SK-N-MC (cell line): ENCODE measurements at regions not wholly inside any gene's neighbourhood (a gene's known extent, or its start where the extent isn't known, plus 50 kb on each side); places are given as distances from the start of the nearest gene placed in this dataset.

Experiments used
- DNase-seq: peaks from one replicate; pipeline ENCODE4 v3.0.0-alpha.2; 2011; ENCODE audit warnings: low read depth, low spot score
- H3K27ac ChIP-seq: fragments of 200-600 bp; sonication (generic); 2 replicates; pipeline ENCODE4 v1.5.1; 2016; ENCODE audit warnings: mixed run types
- H3K36me3 ChIP-seq: fragments of 200-600 bp; sonication (generic); 2 replicates; pipeline ENCODE4 v1.6.1; 2017; ENCODE audit warnings: antibody characterized with exemption, low read length, mixed read lengths; ENCODE audit not compliant: insufficient read depth
- H3K4me3 ChIP-seq: fragments of 200-600 bp; sonication (generic); 2 replicates; pipeline ENCODE4 v1.5.1; 2016
- H3K9ac ChIP-seq: fragments of 200-600 bp; sonication (generic); 2 replicates; pipeline ENCODE4 v1.8.0; 2017; ENCODE audit warnings: mixed run types, mixed read lengths; ENCODE audit not compliant: insufficient read length
- H3K9me3 ChIP-seq: fragments of 200-600 bp; sonication (generic); 2 replicates; pipeline ENCODE4 v1.6.1; 2017; ENCODE audit warnings: low read depth, mild to moderate bottlenecking, antibody characterized with exemption, low read length, moderate library complexity, mixed read lengths
- EZH2 ChIP-seq: fragments of 200-600 bp; sonication (generic); IDR thresholded peaks from one replicate; pipeline ENCODE4 v1.6.1; 2017; ENCODE audit warnings: antibody characterized with exemption
- FOXP2 ChIP-seq: optimal IDR thresholded peaks from 2 replicates; pipeline ENCODE3; 2011; ENCODE audit warnings: mild to moderate bottlenecking, moderate library complexity; ENCODE audit not compliant: insufficient read depth; ENCODE audit errors: extremely low read length, control extremely low read depth
- POLR2AphosphoS5 ChIP-seq: IDR thresholded peaks from 2 replicates; pipeline ENCODE4 v1.6.1; 2012; ENCODE audit warnings: mild to moderate bottlenecking, low read depth, low read length, borderline replicate concordance

DNA sequence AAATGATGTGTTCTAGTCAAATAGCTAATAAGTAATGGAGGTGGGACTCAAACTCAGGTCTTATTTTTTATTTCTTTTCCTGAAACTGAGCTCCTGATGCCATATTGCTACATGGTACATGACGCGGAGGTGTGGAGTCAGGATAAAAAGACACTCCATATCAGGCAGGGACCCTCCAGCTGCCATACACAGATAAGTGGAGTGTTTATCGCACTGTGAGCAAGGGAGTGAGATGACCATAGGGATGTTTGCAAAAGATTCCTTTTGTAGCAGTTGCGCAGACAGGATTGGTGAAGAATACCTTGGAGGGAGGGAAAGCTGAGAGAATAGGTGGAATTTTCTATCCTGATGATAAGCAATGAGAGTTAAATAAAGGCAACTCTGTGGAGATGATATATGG lies 657.2 kb downstream of the RNF144A start:
- Histone ChIP-seq H3K36me3 (no peaks in the 10 kb centered on the region), H3K9me3 (peaks cover 10% of the 10 kb centered on the region; the same call in 1 of the 2 replicates), H3K27ac (no peak overlapping the region), H3K9ac (no peak overlapping the region), H3K4me3 (no peak overlapping the region)
- TF ChIP-seq FOXP2 (no peak), POLR2AphosphoS5 (no peak), EZH2 (no peak)
- DNase-seq, result no peak

GRCh38 chr2:7577769-7578168 lies 660.6 kb downstream of the RNF144A start:
- H3K4me3 ChIP-seq, result no peak overlapping the region
- H3K27ac ChIP-seq, result no peak overlapping the region
- no peak for DNase-seq
- H3K36me3 ChIP-seq, result no peaks in the 10 kb centered on the region
- H3K9ac ChIP-seq, result no peak overlapping the region
- TF ChIP-seq FOXP2, result no peak
- H3K9me3 ChIP-seq, result peaks cover 10% of the 10 kb centered on the region; the same call in 1 of the 2 replicates

GRCh38 chr2:7584017-7584416 lies 666.8 kb downstream of the RNF144A start:
- DNase-seq, result no peak

DNA sequence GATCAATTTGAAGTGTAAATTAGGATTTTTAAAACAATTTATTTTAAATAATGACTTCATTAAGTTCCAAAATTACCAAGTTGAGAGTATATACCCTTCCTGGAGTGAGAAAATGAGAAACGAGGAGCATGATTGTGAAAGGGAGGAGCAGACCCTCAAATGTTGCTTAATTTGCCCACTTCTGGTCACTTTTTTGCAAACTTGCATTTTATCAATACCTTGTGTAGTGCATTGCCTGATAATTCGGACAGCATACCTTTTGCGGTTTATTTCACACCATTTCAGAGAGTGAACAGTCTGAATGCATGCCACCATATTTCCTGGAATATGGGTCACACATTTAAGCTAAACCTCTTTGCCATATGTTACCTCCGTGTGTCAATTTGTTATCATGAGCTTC lies 669.7 kb downstream of the RNF144A start:
- no peak for TF ChIP-seq POLR2AphosphoS5
- no peak for TF ChIP-seq EZH2
- no peak for TF ChIP-seq FOXP2
- DNase-seq, result no peak
- Histone ChIP-seq H3K27ac (no peak overlapping the region), H3K4me3 (no peak overlapping the region), H3K36me3 (no peaks in the 10 kb centered on the region), H3K9ac (no peak overlapping the region), H3K9me3 (no peaks in the 10 kb centered on the region)

More at GRCh38 chr2:7584017-7584416, 666.8 kb downstream of the RNF144A start:
- Histone ChIP-seq H3K9ac (no peak overlapping the region), H3K27ac (no peak overlapping the region), H3K4me3 (no peak overlapping the region), H3K9me3 (no peaks in the 10 kb centered on the region; the same call in 1 of the 2 replicates), H3K36me3 (no peaks in the 10 kb centered on the region)
- TF ChIP-seq FOXP2 (no peak), EZH2 (no peak), POLR2AphosphoS5 (no peak)

- H3K9me3 ChIP-seq, result no peaks in the 10 kb centered on the region
- H3K9ac ChIP-seq, result no peak overlapping the region
- no peaks in the 10 kb centered on the region for H3K36me3 ChIP-seq
- no peak for DNase-seq
- H3K27ac ChIP-seq, result no peak overlapping the region
- no peak overlapping the region for H3K4me3 ChIP-seq
- TF ChIP-seq EZH2 (no peak), POLR2AphosphoS5 (no peak), FOXP2 (no peak)
Observed at GRCh38 chr2:7588295-7588694, 671.1 kb downstream of the RNF144A start.

- Histone ChIP-seq H3K27ac (no peak overlapping the region), H3K9ac (no peak overlapping the region), H3K9me3 (no peaks in the 10 kb centered on the region), H3K36me3 (no peaks in the 10 kb centered on the region), H3K4me3 (no peak overlapping the region)
- no peak for TF ChIP-seq EZH2
- no peak for TF ChIP-seq POLR2AphosphoS5
- TF ChIP-seq FOXP2, result no peak
- no peak for DNase-seq
Observed at GRCh38 chr2:7592618-7593140, 675.5 kb downstream of the RNF144A start.

- Histone ChIP-seq H3K9me3 (no peaks in the 10 kb centered on the region), H3K36me3 (no peaks in the 10 kb centered on the region), H3K9ac (no peak overlapping the region), H3K4me3 (no peak overlapping the region), H3K27ac (no peak overlapping the region)
- TF ChIP-seq FOXP2, result no peak
- TF ChIP-seq POLR2AphosphoS5, result no peak
- TF ChIP-seq EZH2, result no peak
- DNase-seq, result no peak
Observed at GRCh38 chr2:7593360-7593759, 676.1 kb downstream of the RNF144A start.

GRCh38 chr2:7594211-7594610 lies 677.0 kb downstream of the RNF144A start:
- no peak for DNase-seq
- H3K9ac ChIP-seq, result no peak overlapping the region
- no peaks in the 10 kb centered on the region for H3K36me3 ChIP-seq
- no peak overlapping the region for H3K27ac ChIP-seq
- no peak overlapping the region for H3K4me3 ChIP-seq
- TF ChIP-seq EZH2 (no peak), FOXP2 (no peak), POLR2AphosphoS5 (no peak)
- no peaks in the 10 kb centered on the region for H3K9me3 ChIP-seq

DNA sequence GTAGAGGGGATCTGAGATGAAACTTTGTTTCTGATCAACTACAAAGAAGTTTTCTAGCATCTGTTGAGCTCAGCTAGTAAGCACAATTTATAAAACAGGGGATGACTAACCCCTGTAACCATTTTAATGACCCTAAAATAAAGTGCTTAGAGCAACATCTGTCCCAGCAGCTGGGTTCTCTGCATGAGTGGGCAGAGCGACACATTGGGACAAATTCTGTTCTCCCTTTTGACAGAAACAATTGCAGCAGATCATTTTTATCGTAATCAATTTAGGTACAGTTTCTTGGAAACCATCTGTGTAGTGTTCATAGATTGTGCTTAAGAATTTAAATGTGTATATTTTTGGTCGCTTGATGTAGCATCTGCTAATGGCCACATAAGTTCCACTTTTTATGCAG lies 678.0 kb downstream of the RNF144A start:
- no peak overlapping the region for H3K4me3 ChIP-seq
- no peaks in the 10 kb centered on the region for H3K36me3 ChIP-seq
- H3K9ac ChIP-seq, result no peak overlapping the region
- H3K9me3 ChIP-seq, result no peaks in the 10 kb centered on the region
- DNase-seq, result no peak
- H3K27ac ChIP-seq, result no peak overlapping the region
- TF ChIP-seq EZH2 (no peak), FOXP2 (no peak), POLR2AphosphoS5 (no peak)
